ENCODE measurements at regions not wholly inside any gene's neighbourhood (a gene's known extent, or its start where the extent isn't known, plus 50 kb on each side); places are given as distances from the start of the nearest gene placed in this dataset.

GRCh38 chr9:129358621-129359154 is 180.6 kb upstream of the IER5L start:
- BruUV-seq (replicated peaks): no TSS peak
- dilution Hi-C loops (cut with HindIII; ENCODE audit: low sequenced_read_pairs, unreplicated experiment): no loop called here
- WGBS, 2 experiments (ENCODE audit: extremely low coverage in 2 of 2, insufficient read length in 1 of 2): no CpG with 5 or more reads among the region's 12 CpGs

More at GRCh38 chr9:129358621-129359154, 180.6 kb upstream of the IER5L start:
- Histone ChIP-seq H2BK20ac (ENCODE audit: low read depth, low read length) (no peak overlapping the region), H2BK5ac (ENCODE audit: low read depth, low read length, poor library complexity, severe bottlenecking) (no peak overlapping the region), H3K27ac (ENCODE audit: insufficient read depth, low read length) (no peak overlapping the region), H3K79me1 (ENCODE audit: low read depth in 1 of 2, low read length in 2 of 2) (no peaks in the 10 kb centered on the region), H2BK120ac (ENCODE audit: low read depth, low read length) (no peak overlapping the region), H3K9me1 (ENCODE audit: insufficient read depth, low read length) (peaks cover 3% of the 10 kb centered on the region; the same call in 1 of the 2 replicates), H4K5ac (ENCODE audit: low read depth, low read length) (no peak overlapping the region), H3K36me3 (ENCODE audit: control insufficient read depth, insufficient read depth, low read length) (no peaks in the 10 kb centered on the region), H3K9ac (ENCODE audit: low read depth, low read length) (no peak overlapping the region), H3K56ac (ENCODE audit: extremely low read depth, insufficient read depth, low read length) (no peak overlapping the region), H3K18ac (ENCODE audit: low read depth, low read length) (no peak overlapping the region), H2BK15ac (ENCODE audit: low read depth, low read length) (no peak overlapping the region), H2AK5ac (ENCODE audit: low read depth, low read length) (no peak overlapping the region), H4K91ac (ENCODE audit: insufficient read depth, low read depth, low read length) (no peak overlapping the region), H2AK9ac (replicated peaks; ENCODE audit: low read depth, low read length, poor library complexity) (no peak overlapping the region), H3K23ac (ENCODE audit: low read depth, low read length) (no peak overlapping the region), H3K4me3 (ENCODE audit: insufficient read depth, low read depth, low read length) (no peak overlapping the region), H3K27me3 (ENCODE audit: control insufficient read depth, insufficient read depth, low read length) (no peaks in the 10 kb centered on the region), H4K20me1 (ENCODE audit: insufficient read depth, low read length) (no peaks in the 10 kb centered on the region), H3K4ac (ENCODE audit: low read depth, low read length) (no peak overlapping the region), H3K14ac (replicated peaks; ENCODE audit: low read depth, low read length) (no peak overlapping the region), H3K9me3 (ENCODE audit: control insufficient read depth, insufficient read depth, low read length) (peaks cover 7% of the 10 kb centered on the region), H3K4me2 (ENCODE audit: low read depth, low read length) (no peak overlapping the region), H4K8ac (ENCODE audit: low read depth in 2 of 2, low read length in 2 of 2) (no peak overlapping the region), H3K4me1 (ENCODE audit: control insufficient read depth, insufficient read depth, low read length) (no peaks in the 10 kb centered on the region; the same call in 1 of the 2 replicates), H2AFZ (replicated peaks; ENCODE audit: low read length, poor library complexity) (no peak overlapping the region)
- intact Hi-C loops (cut with micrococcal nuclease): no loop called here
- ChIA-PET POLR2A (ENCODE audit: unreplicated experiment) (no interaction called here), CTCF (no interaction called here)
- no peak for TF ChIP-seq BHLHE40 (IDR thresholded peaks at IDR 0.05; ENCODE audit: low read depth, low read length)
- no peak for TF ChIP-seq CHD1 (IDR thresholded peaks at IDR 0.05; ENCODE audit: low read depth, low read length)
- no peak for TF ChIP-seq RCOR1 (IDR thresholded peaks at IDR 0.05; ENCODE audit: insufficient replicate concordance, low read length)
- TF ChIP-seq NFE2L2 (IDR thresholded peaks at IDR 0.05; ENCODE audit: low read depth, low read length): no peak
- TF ChIP-seq FOS (IDR thresholded peaks at IDR 0.05; ENCODE audit: low read depth, low read length): no peak
- no peak for TF ChIP-seq MXI1 (IDR thresholded peaks at IDR 0.05; ENCODE audit: borderline replicate concordance, low read depth, low read length)
- TF ChIP-seq RAD21 (IDR thresholded peaks at IDR 0.05; ENCODE audit: low read length): no peak
- TF ChIP-seq SMC3 (IDR thresholded peaks at IDR 0.05; ENCODE audit: low read depth, low read length): no peak
- no peak for TF ChIP-seq POLR2A (IDR thresholded peaks at IDR 0.05; ENCODE audit: low read depth, low read length)
- TF ChIP-seq CEBPB (IDR thresholded peaks at IDR 0.05; ENCODE audit: low read depth, low read length): no peak
- TF ChIP-seq MAFK (IDR thresholded peaks at IDR 0.05; ENCODE audit: low read depth, low read length): no peak
- TF ChIP-seq USF2 (IDR thresholded peaks at IDR 0.05; ENCODE audit: low read depth, low read length): no peak
- no peak for TF ChIP-seq MAZ (IDR thresholded peaks at IDR 0.05; ENCODE audit: borderline replicate concordance, low read depth, low read length)
- no peak for TF ChIP-seq ELK1 (IDR thresholded peaks at IDR 0.05; ENCODE audit: borderline replicate concordance, low read depth, low read length)
- TF ChIP-seq RFX5 (IDR thresholded peaks at IDR 0.05; ENCODE audit: low read depth, low read length): no peak
- no peak for ATAC-seq (ENCODE audit: low read depth)
- no peak for DNase-seq
- in situ Hi-C loops (cut with MboI; ENCODE audit: low sequenced_read_pairs): no loop called here
